T-cell (primary cell): ENCODE measurements at regions not wholly inside any gene's neighbourhood (a gene's known extent, or its start where the extent isn't known, plus 50 kb on each side); places are given as distances from the start of the nearest gene placed in this dataset.
A peak's percentile ranks its signal among the peaks of the same experiment; 100 is the strongest.

ENCODE experiments used
- ATAC-seq, 4 experiments: fragments of 200-7000 bp in 3 of 4; fragments of 150-1000 bp in 1 of 4; cut with Tn5 transposase; replicated peaks in 1 of 4; 1 replicate in 3 of 4; 2 replicates in 1 of 4; pipeline ENCODE4 v1.10.0; 2021; ENCODE audit warnings: moderate library complexity in 3 of 4, mild to moderate bottlenecking in 2 of 4, moderate number of reproducible peaks in 1 of 4
- CTCF ChIA-PET, 2 donors: fragments of 300-600 bp; sonication (Branson Sonifier 250); formaldehyde crosslinking; loops; one replicate each; lab custom pipeline; 2022; ENCODE audit warnings: antibody characterized with exemption in 2 of 2; lab: Charles Lee
- POLR2A ChIA-PET, 2 donors: fragments of 300-600 bp; sonication (Branson Sonifier 250); formaldehyde crosslinking; loops; one replicate each; lab custom pipeline; 2022; ENCODE audit warnings: antibody characterized with exemption in 2 of 2; lab: Charles Lee
- DNase-seq, 35 experiments: peaks; one replicate each; pipeline versions ENCODE4 v3.0.0 to v3.0.0-alpha.2; 2013 to 2023
- H3K27ac ChIP-seq: one replicate; pipeline ENCODE4 v1.5.1; 2013; ENCODE audit warnings: low read length
- H3K27me3 ChIP-seq, 2 experiments: replicated peaks in 1 of 2; 1 replicate in 1 of 2; 2 replicates in 1 of 2; pipeline versions ENCODE4 v1.6.1 to v1.7.0; 2013; ENCODE audit warnings: low read length in 1 of 2, mixed read lengths in 1 of 2; ENCODE audit not compliant: control insufficient read depth in 2 of 2, insufficient read depth in 2 of 2; ENCODE audit errors: extremely low read depth in 1 of 2
- H3K36me3 ChIP-seq, 2 donors: 1 replicate in 1 of 2; 2 replicates in 1 of 2; pipeline versions ENCODE4 v1.6.1 to v1.7.0; 2013; ENCODE audit warnings: low read length in 1 of 2; ENCODE audit not compliant: control insufficient read depth in 2 of 2, insufficient read depth in 1 of 2; ENCODE audit errors: extremely low read depth in 1 of 2
- H3K4me1 ChIP-seq, 2 experiments: 1 replicate in 1 of 2; 2 replicates in 1 of 2; pipeline versions ENCODE4 v1.6.1 to v1.7.0; 2013; ENCODE audit warnings: low read length in 2 of 2, mixed read lengths in 1 of 2; ENCODE audit not compliant: insufficient read depth in 2 of 2, control insufficient read depth in 1 of 2; ENCODE audit errors: extremely low read depth in 1 of 2
- H3K4me3 ChIP-seq, 2 donors: 1 replicate in 1 of 2; 2 replicates in 1 of 2; pipeline versions ENCODE4 v1.5.1 to v1.7.0; 2013; ENCODE audit warnings: mild to moderate bottlenecking in 2 of 2, low read length in 1 of 2, moderate library complexity in 1 of 2; ENCODE audit not compliant: control insufficient read depth in 1 of 2; ENCODE audit errors: extremely low read depth in 1 of 2
- H3K9me3 ChIP-seq: 2 replicates; pipeline ENCODE4 v1.7.0; 2013
- H3K27ac Mint-ChIP-seq, 2 donors: one replicate each; pipeline ENCODE4 v1.8.0; 2020 to 2021; ENCODE audit warnings: mild to moderate bottlenecking in 2 of 2, mixed read lengths in 2 of 2
- H3K27me3 Mint-ChIP-seq, 2 donors: one replicate each; pipeline ENCODE4 v1.8.0; 2021 to 2022; ENCODE audit warnings: mixed read lengths in 2 of 2
- H3K36me3 Mint-ChIP-seq: one replicate; pipeline ENCODE4 v1.8.0; 2021; ENCODE audit warnings: mixed read lengths
- H3K4me1 Mint-ChIP-seq, 3 donors: one replicate each; pipeline ENCODE4 v1.8.0; 2020 to 2022; ENCODE audit warnings: mixed read lengths in 3 of 3, mild to moderate bottlenecking in 1 of 3
- H3K4me3 Mint-ChIP-seq, 3 donors: one replicate each; pipeline ENCODE4 v1.8.0; 2020 to 2022; ENCODE audit warnings: mild to moderate bottlenecking in 3 of 3, mixed read lengths in 3 of 3, moderate library complexity in 3 of 3
- H3K9me3 Mint-ChIP-seq, 3 donors: one replicate each; pipeline ENCODE4 v1.8.0; 2020 to 2022; ENCODE audit warnings: mixed read lengths in 3 of 3
- WGBS: methylation state at CpG from one replicate; pipeline ENCODE4 v1.1.5; 2013; ENCODE audit warnings: missing lambda C conversion rate; ENCODE audit not compliant: insufficient coverage; 5-methylcytosine and 5-hydroxymethylcytosine counted together

- POLR2A ChIA-PET: no interaction called here
- H3K4me3 Mint-ChIP-seq: peak overlapping the region; percentile 43 to 77 (median 50)
- H3K27ac Mint-ChIP-seq: peak overlapping the region in 1 of 2 donors; percentile 36
- H3K9me3 Mint-ChIP-seq: no peaks in the 10 kb centered on the region
- ATAC-seq: no peak
- peaks cover 7 to 30% (median 11%) of the 10 kb centered on the region in 3 donors for H3K4me1 Mint-ChIP-seq
- peak in 2 of 35 experiments; percentile 6 to 22 for DNase-seq
- H3K27ac ChIP-seq: no peak overlapping the region
- H3K27me3 ChIP-seq: peaks cover 0 to 40% of the 10 kb centered on the region in 2 experiments
- no peaks in the 10 kb centered on the region for H3K9me3 ChIP-seq
- peaks cover 6 to 22% of the 10 kb centered on the region in 2 donors for H3K27me3 Mint-ChIP-seq
- no peaks in the 10 kb centered on the region for H3K36me3 ChIP-seq
- no peak overlapping the region for H3K4me3 ChIP-seq
- WGBS: 90% methylated on average over 6 of the region's 12 CpGs
- CTCF ChIA-PET: no interaction called here
- H3K4me1 ChIP-seq: peaks cover 0 to 25% of the 10 kb centered on the region in 2 experiments
- H3K36me3 Mint-ChIP-seq: no peaks in the 10 kb centered on the region
Measured at GRCh38 chr6:169960886-169961611, 209.6 kb downstream of the ERMARD start.

DNA sequence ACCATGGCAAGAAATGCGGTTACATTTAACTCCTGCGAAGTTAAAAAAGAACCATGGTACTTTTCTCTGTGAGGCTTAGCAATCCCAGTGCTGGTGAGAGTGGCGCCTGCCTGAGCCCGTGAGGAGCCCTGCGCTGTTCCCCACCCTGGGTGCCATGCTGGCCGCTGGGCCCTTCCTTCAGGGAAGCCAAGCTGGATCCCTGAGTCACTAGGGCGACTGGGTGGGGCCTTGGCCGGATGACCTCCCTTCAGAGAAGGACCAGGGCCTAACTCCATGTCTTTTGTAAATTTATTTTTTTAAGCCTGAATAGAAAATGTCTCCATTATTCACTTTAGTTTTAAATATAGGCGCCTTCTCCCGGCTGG lies 209.1 kb downstream of the ERMARD start:
- H3K27ac ChIP-seq: no peak overlapping the region
- ATAC-seq (no peak), DNase-seq (peak in 1 of 35 experiments; percentile 4)
- H3K4me1 Mint-ChIP-seq: peaks cover 7 to 30% (median 11%) of the 10 kb centered on the region in 3 donors
- WGBS: 91% methylated on average over 10 of the region's 10 CpGs
- CTCF ChIA-PET: no interaction called here
- no peaks in the 10 kb centered on the region for H3K9me3 ChIP-seq
- H3K27me3 Mint-ChIP-seq: peaks cover 6 to 22% of the 10 kb centered on the region in 2 donors
- H3K4me3 ChIP-seq: no peak overlapping the region
- H3K36me3 Mint-ChIP-seq: no peaks in the 10 kb centered on the region
- no peak overlapping the region for H3K27ac Mint-ChIP-seq
- no peaks in the 10 kb centered on the region for H3K9me3 Mint-ChIP-seq
- POLR2A ChIA-PET: no interaction called here
- no peak overlapping the region for H3K4me3 Mint-ChIP-seq
- H3K27me3 ChIP-seq: peaks cover 0 to 43% of the 10 kb centered on the region in 2 experiments
- H3K36me3 ChIP-seq: no peaks in the 10 kb centered on the region
- H3K4me1 ChIP-seq: peaks cover 0 to 25% of the 10 kb centered on the region in 2 experiments

- no peaks in the 10 kb centered on the region for H3K9me3 ChIP-seq
- ATAC-seq: no peak
- H3K4me1 ChIP-seq: peaks cover 0 to 25% of the 10 kb centered on the region in 2 experiments
- no peak for DNase-seq
- Mint-ChIP-seq H3K36me3 (no peaks in the 10 kb centered on the region), H3K4me3 (no peak overlapping the region), H3K4me1 (peaks cover 7 to 30% (median 11%) of the 10 kb centered on the region in 3 donors), H3K27ac (peak overlapping the region; percentile 85 to 94), H3K27me3 (peaks cover 3 to 24% of the 10 kb centered on the region in 2 donors), H3K9me3 (no peaks in the 10 kb centered on the region)
- peak overlapping the region; percentile 62 for H3K27ac ChIP-seq
- H3K27me3 ChIP-seq: peaks cover 0 to 43% of the 10 kb centered on the region in 2 experiments
- POLR2A ChIA-PET: no interaction called here
- 100% methylated on average over 2 of the region's 4 CpGs for WGBS
- CTCF ChIA-PET: interaction anchor here (0.7 to 1.1 kb wide), 2 partner anchors 9 to 126 kb away, joined by 3 to 6 read pairs; no protein-coding TSS in a partner anchor
- H3K4me3 ChIP-seq: no peak overlapping the region
- H3K36me3 ChIP-seq: no peaks in the 10 kb centered on the region
Measured at GRCh38 chr6:169960003-169960344, 208.6 kb downstream of the ERMARD start.

- Mint-ChIP-seq H3K36me3 (no peaks in the 10 kb centered on the region), H3K27me3 (peaks cover 3 to 24% of the 10 kb centered on the region in 2 donors), H3K4me3 (peak overlapping the region; percentile 23 to 65 (median 55)), H3K9me3 (no peaks in the 10 kb centered on the region), H3K27ac (peak overlapping the region; percentile 85 to 94), H3K4me1 (peaks cover 7 to 30% (median 11%) of the 10 kb centered on the region in 3 donors)
- 43% methylated on average over 27 of the region's 28 CpGs for WGBS
- Histone ChIP-seq H3K4me3 (peak overlapping the region in 1 of 2 donors; percentile 2), H3K27me3 (peaks cover 0 to 37% of the 10 kb centered on the region in 2 experiments), H3K9me3 (no peaks in the 10 kb centered on the region), H3K27ac (peak overlapping the region; percentile 62), H3K4me1 (peaks cover 0 to 25% of the 10 kb centered on the region in 2 experiments), H3K36me3 (no peaks in the 10 kb centered on the region)
- POLR2A ChIA-PET: no interaction called here
- peak; percentile 88 to 96 (median 90) for ATAC-seq
- CTCF ChIA-PET: interaction anchor here (0.7 to 1.1 kb wide), 2 partner anchors 9 to 125 kb away, joined by 3 to 6 read pairs; no protein-coding TSS in a partner anchor
- DNase-seq: peak in 32 of 35 experiments; percentile 24 to 84 (median 56)
Measured at GRCh38 chr6:169959136-169960002, 207.9 kb downstream of the ERMARD start.

DNA sequence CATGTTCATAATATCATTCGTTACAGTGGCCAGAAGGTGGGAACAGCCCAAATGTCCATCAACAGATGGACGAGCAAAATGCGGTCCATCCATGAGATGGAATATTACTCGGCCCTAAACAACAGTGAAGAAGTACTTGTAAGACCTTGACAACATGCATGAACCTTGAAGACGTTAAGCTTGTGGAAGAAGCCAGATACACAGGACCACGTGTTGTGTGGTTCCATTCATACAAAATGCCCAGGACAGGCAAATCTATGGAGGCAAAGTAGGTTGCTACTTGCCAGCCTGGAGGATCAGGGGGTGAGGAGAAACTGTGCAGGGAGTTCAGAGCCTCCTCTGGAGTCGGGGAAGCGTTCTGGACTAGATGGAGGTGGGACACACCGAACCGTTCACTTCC lies 207.1 kb downstream of the ERMARD start:
- 90% methylated on average over 4 of the region's 10 CpGs for whole genome bisulfite sequencing
- no peaks in the 10 kb centered on the region for H3K36me3 ChIP-seq
- ChIA-PET CTCF (no interaction called here), POLR2A (no interaction called here)
- H3K9me3 ChIP-seq: no peaks in the 10 kb centered on the region
- Mint-ChIP-seq H3K27ac (peak overlapping the region; percentile 11 to 94), H3K27me3 (peaks cover 3 to 24% of the 10 kb centered on the region in 2 donors), H3K9me3 (no peaks in the 10 kb centered on the region), H3K4me1 (peaks cover 7 to 30% (median 11%) of the 10 kb centered on the region in 3 donors), H3K36me3 (no peaks in the 10 kb centered on the region), H3K4me3 (peak overlapping the region in 1 of 3 donors; percentile 55)
- peak overlapping the region; percentile 62 for H3K27ac ChIP-seq
- H3K27me3 ChIP-seq: peaks cover 0 to 36% of the 10 kb centered on the region in 2 experiments
- peak in 1 of 35 experiments; percentile 3 for DNase-seq
- no peak overlapping the region for H3K4me3 ChIP-seq
- no peak for ATAC-seq
- H3K4me1 ChIP-seq: peaks cover 0 to 25% of the 10 kb centered on the region in 2 experiments

- DNase-seq (peak in 2 of 35 experiments; percentile 4 to 19), ATAC-seq (no peak)
- Mint-ChIP-seq H3K4me1 (peaks cover 7 to 28% (median 11%) of the 10 kb centered on the region in 3 donors), H3K36me3 (no peaks in the 10 kb centered on the region), H3K4me3 (no peak overlapping the region), H3K27ac (no peak overlapping the region), H3K9me3 (no peaks in the 10 kb centered on the region), H3K27me3 (peaks cover 3 to 15% of the 10 kb centered on the region in 2 donors)
- no peaks in the 10 kb centered on the region for H3K36me3 ChIP-seq
- no peak overlapping the region for H3K4me3 ChIP-seq
- no peak overlapping the region for H3K27ac ChIP-seq
- 82% methylated on average over 23 of the region's 24 CpGs for WGBS
- POLR2A ChIA-PET: no interaction called here
- H3K9me3 ChIP-seq: no peaks in the 10 kb centered on the region
- H3K27me3 ChIP-seq: peaks cover 0 to 29% of the 10 kb centered on the region in 2 experiments
- H3K4me1 ChIP-seq: peaks cover 0 to 24% of the 10 kb centered on the region in 2 experiments
- CTCF ChIA-PET: no interaction called here
Measured at GRCh38 chr6:169957351-169957963, 206.0 kb downstream of the ERMARD start.
